ENCODE measurements at regions not wholly inside any gene's neighbourhood (a gene's known extent, or its start where the extent isn't known, plus 50 kb on each side); places are given as distances from the start of the nearest gene placed in this dataset.

- Histone ChIP-seq H3K9me3 (no peaks in the 10 kb centered on the region), H3K27ac (no peak overlapping the region), H3K4me3 (no peak overlapping the region), H3K4me1 (no peaks in the 10 kb centered on the region), H3K27me3 (no peaks in the 10 kb centered on the region), H3K36me3 (no peaks in the 10 kb centered on the region)
- TF ChIP-seq CTCF (IDR thresholded peaks at IDR 0.05) (no peak), POLR2A (IDR thresholded peaks at IDR 0.05) (no peak)
- intact Hi-C loops (cut with DNase I; ENCODE audit: low total_unique reads): no loop called here
- no peak for DNase-seq
Measured at GRCh38 chr2:65532326-65532725, 99.9 kb upstream of the SPRED2 start.

DNA sequence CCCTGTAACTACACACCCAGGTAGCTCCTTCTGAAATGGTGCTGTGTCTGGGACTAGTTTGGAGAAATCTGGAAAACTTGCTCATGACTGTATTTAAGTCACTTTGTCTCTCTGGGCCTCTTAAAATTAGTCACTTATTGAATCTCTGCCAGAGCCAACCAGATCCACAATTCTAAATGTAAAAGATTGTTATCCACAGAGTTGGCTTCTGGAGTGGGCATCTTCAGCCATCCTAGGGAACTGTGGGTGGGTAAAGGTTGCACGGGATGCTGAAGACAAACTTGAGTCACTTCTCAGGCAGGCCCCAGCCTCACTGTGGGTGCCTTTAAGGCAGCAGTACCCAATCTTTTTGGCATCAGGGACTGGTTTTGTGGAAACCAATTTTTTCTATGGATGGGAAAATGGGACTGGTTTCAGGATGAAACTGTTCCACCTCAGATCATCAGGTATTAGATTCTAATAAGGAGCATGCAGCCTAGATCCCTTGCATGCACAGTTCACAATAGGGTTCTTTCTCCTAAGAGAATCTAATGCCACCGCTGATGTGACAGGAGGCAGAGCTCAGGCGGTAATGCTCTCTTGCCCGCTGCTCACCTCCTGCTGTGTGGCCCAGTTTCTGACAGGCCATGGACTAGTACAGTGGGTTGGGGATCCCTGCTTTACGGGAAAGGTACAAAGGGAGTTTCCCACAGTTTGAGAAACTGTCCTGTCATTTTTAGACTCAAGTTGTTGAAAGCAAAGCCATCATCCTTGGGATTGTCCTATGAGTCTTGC lies 98.3 kb upstream of the SPRED2 start:
- TF ChIP-seq POLR2A (IDR thresholded peaks at IDR 0.05): no peak
- TF ChIP-seq CTCF (IDR thresholded peaks at IDR 0.05): no peak
- H3K4me3 ChIP-seq: no peak overlapping the region
- no peaks in the 10 kb centered on the region for H3K9me3 ChIP-seq
- H3K27me3 ChIP-seq: no peaks in the 10 kb centered on the region
- intact Hi-C loops (cut with DNase I; ENCODE audit: low total_unique reads): no loop called here
- no peaks in the 10 kb centered on the region for H3K36me3 ChIP-seq
- H3K4me1 ChIP-seq: no peaks in the 10 kb centered on the region
- no peak for DNase-seq
- H3K27ac ChIP-seq: no peak overlapping the region

DNA sequence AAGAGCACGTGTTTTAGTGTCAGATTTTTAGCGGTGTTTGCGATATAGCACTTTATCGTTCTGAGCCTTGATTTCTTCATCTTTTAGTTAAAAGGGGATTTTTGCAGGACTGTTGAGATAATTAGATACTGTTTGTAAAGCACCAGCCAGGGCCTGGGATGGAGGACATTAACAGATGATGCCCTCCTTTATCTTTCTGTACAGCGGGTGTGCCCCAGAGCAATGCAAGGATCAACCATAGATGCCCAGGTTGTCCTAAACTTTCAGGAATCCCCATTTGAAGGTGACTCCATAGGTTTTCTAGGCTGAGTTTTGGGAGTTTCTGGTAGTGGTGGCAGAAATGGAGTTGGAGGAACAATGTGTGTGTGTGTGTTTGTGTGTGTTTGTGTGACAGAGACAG lies 97.0 kb upstream of the SPRED2 start:
- Histone ChIP-seq H3K9me3 (no peaks in the 10 kb centered on the region), H3K4me1 (no peaks in the 10 kb centered on the region)
- TF ChIP-seq POLR2A (IDR thresholded peaks at IDR 0.05) (no peak), CTCF (IDR thresholded peaks at IDR 0.05) (no peak)

DNA sequence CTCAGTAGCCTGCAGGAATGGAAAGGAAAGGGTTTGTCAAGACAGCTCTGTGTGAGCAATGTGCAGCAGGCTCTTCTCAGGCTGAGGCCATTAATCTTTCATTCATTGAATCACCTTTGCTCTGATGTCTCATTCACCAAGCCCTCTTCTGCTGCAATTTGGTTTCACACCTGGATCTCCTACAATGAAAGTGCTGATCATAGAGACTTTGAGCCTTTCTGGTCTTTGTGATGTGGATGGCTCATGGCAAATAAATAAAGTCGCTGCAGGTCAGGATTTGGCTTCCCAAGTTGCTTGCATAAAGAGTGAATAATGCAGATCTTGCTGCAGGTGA lies 95.8 kb upstream of the SPRED2 start:
- intact Hi-C loops (cut with DNase I; ENCODE audit: low total_unique reads): no loop called here
- DNase-seq: no peak

More for the DNA sequence above, 97.0 kb upstream of the SPRED2 start:
- H3K4me3 ChIP-seq: no peak overlapping the region
- no peaks in the 10 kb centered on the region for H3K27me3 ChIP-seq
- no peak overlapping the region for H3K27ac ChIP-seq
- H3K36me3 ChIP-seq: no peaks in the 10 kb centered on the region
- no peak for DNase-seq
- intact Hi-C loops (cut with DNase I; ENCODE audit: low total_unique reads): no loop called here

More for the DNA sequence above, 95.8 kb upstream of the SPRED2 start:
- TF ChIP-seq CTCF (IDR thresholded peaks at IDR 0.05): no peak
- TF ChIP-seq POLR2A (IDR thresholded peaks at IDR 0.05): no peak
- Histone ChIP-seq H3K4me1 (no peaks in the 10 kb centered on the region), H3K9me3 (no peaks in the 10 kb centered on the region), H3K27ac (no peak overlapping the region), H3K27me3 (no peaks in the 10 kb centered on the region), H3K36me3 (no peaks in the 10 kb centered on the region), H3K4me3 (no peak overlapping the region)
